ENCODE measurements at regions not wholly inside any gene's neighbourhood (a gene's known extent, or its start where the extent isn't known, plus 50 kb on each side); places are given as distances from the start of the nearest gene placed in this dataset.

- ATAC-seq (no peak), DNase-seq (no peak)
- Histone ChIP-seq H3K27me3 (ENCODE audit: insufficient read depth in 3 of 3, low read length in 2 of 3) (no peaks in the 10 kb centered on the region), H3K27ac (peak overlapping the region; percentile 98), H3K36me3 (ENCODE audit: insufficient read depth in 1 of 2, low read depth in 1 of 2) (no peaks in the 10 kb centered on the region), H3K9me3 (peaks cover 5% of the 10 kb centered on the region), H3K4me1 (peaks cover 39% of the 10 kb centered on the region), H3K4me3 (no peak overlapping the region)
- intact Hi-C loops (cut with DNase I), result no loop called here
- TF ChIP-seq CTCF (IDR thresholded peaks at IDR 0.05), result no peak
- WGBS, 3 donors, result 91 to 92% (median 91%) methylated on average over 6 of the region's 6 CpGs
Measured at GRCh38 chr20:50417484-50418235, 92.5 kb upstream of the PTPN1 start.

GRCh38 chr20:50418890-50419642 is 91.1 kb upstream of the PTPN1 start:
- Histone ChIP-seq H3K9me3 (peaks cover 5% of the 10 kb centered on the region), H3K27ac (no peak overlapping the region), H3K27me3 (ENCODE audit: insufficient read depth in 3 of 3, low read length in 2 of 3) (no peaks in the 10 kb centered on the region), H3K4me1 (peaks cover 43% of the 10 kb centered on the region), H3K36me3 (ENCODE audit: insufficient read depth in 1 of 2, low read depth in 1 of 2) (no peaks in the 10 kb centered on the region), H3K4me3 (no peak overlapping the region)
- intact Hi-C loops (cut with DNase I), result no loop called here
- DNase-seq (peak in 1 of 2 donors; percentile 48), ATAC-seq (no peak)
- 72 to 81% (median 77%) methylated on average over 4 of the region's 4 CpGs for WGBS, 3 donors
- no peak for TF ChIP-seq CTCF (IDR thresholded peaks at IDR 0.05)

GRCh38 chr20:50420380-50420779 is 89.8 kb upstream of the PTPN1 start:
- Histone ChIP-seq H3K36me3 (ENCODE audit: insufficient read depth in 1 of 2, low read depth in 1 of 2) (no peaks in the 10 kb centered on the region), H3K27me3 (ENCODE audit: insufficient read depth in 3 of 3, low read length in 2 of 3) (no peaks in the 10 kb centered on the region), H3K4me1 (peaks cover 36% of the 10 kb centered on the region), H3K27ac (no peak overlapping the region), H3K9me3 (peaks cover 5% of the 10 kb centered on the region), H3K4me3 (no peak overlapping the region)
- 91 to 95% (median 94%) methylated on average over 7 of the region's 7 CpGs for WGBS, 3 donors
- ATAC-seq, result no peak
- intact Hi-C loops (cut with DNase I), result no loop called here
- no peak for TF ChIP-seq CTCF (IDR thresholded peaks at IDR 0.05)
- no peak for DNase-seq

- ATAC-seq (no peak), DNase-seq (peak in 1 of 2 donors; percentile 9)
- Histone ChIP-seq H3K27ac (peak overlapping the region; percentile 61), H3K27me3 (ENCODE audit: insufficient read depth in 3 of 3, low read length in 2 of 3) (no peaks in the 10 kb centered on the region), H3K4me1 (peaks cover 28% of the 10 kb centered on the region), H3K4me3 (no peak overlapping the region), H3K36me3 (ENCODE audit: insufficient read depth in 1 of 2, low read depth in 1 of 2) (no peaks in the 10 kb centered on the region), H3K9me3 (peaks cover 5% of the 10 kb centered on the region)
- TF ChIP-seq CTCF (IDR thresholded peaks at IDR 0.05), result no peak
- intact Hi-C loops (cut with DNase I), result no loop called here
- WGBS, 3 donors, result 87 to 94% (median 91%) methylated on average over 6 of the region's 6 CpGs
Measured at GRCh38 chr20:50421356-50422340, 88.5 kb upstream of the PTPN1 start.
